Kidney (tissue), 13 donors: ENCODE measurements at regions not wholly inside any gene's neighbourhood (a gene's known extent, or its start where the extent isn't known, plus 50 kb on each side); places are given as distances from the start of the nearest gene placed in this dataset.
"Not testable (repeated sequence)": the region's sequence is repeated elsewhere in the genome, so short reads cannot be mapped to it uniquely, and the experiment has no call there.

Experiments used
- DNase-seq, 5 donors: peaks; one replicate each; pipeline ENCODE4 v3.0.0-alpha.2; 2013 to 2020
- FAIRE-seq: peaks from 2 replicates; lab custom pipeline; 2012; peaks lifted over from hg19 to GRCh38; lab: Jason Lieb, UNC
- H3K27ac ChIP-seq, 2 donors: one replicate each; pipeline ENCODE4 v1.7.0; 2013; ENCODE audit warnings: low read depth in 2 of 2, low read length in 2 of 2, inconsistent platforms in 1 of 2
- H3K27me3 ChIP-seq: one replicate; pipeline ENCODE4 v1.7.1; 2013; ENCODE audit warnings: low read length, inconsistent platforms; ENCODE audit not compliant: control insufficient read depth, insufficient read depth
- H3K36me3 ChIP-seq, 3 donors: one replicate each; pipeline versions ENCODE4 v1.7.0 to v1.7.1; 2013; ENCODE audit warnings: low read length in 3 of 3, control low read depth in 1 of 3, inconsistent platforms in 1 of 3; ENCODE audit not compliant: insufficient read depth in 3 of 3, control insufficient read depth in 2 of 3
- H3K4me1 ChIP-seq, 3 donors: one replicate each; pipeline versions ENCODE4 v1.7.0 to v1.7.1; 2013; ENCODE audit warnings: low read length in 3 of 3, inconsistent platforms in 1 of 3, low read depth in 1 of 3; ENCODE audit not compliant: control insufficient read depth in 2 of 3, insufficient read depth in 2 of 3
- H3K4me3 ChIP-seq, 3 donors: one replicate each; pipeline versions ENCODE4 v1.7.0 to v1.8.1; 2013; ENCODE audit warnings: low read length in 3 of 3, control low read depth in 1 of 3, inconsistent platforms in 1 of 3
- H3K9ac ChIP-seq, 3 donors: one replicate each; pipeline versions ENCODE4 v1.7.0 to v1.7.1; 2013; ENCODE audit warnings: low read length in 3 of 3, control low read depth in 1 of 3, inconsistent platforms in 1 of 3
- H3K9me3 ChIP-seq, 3 donors: one replicate each; pipeline versions ENCODE4 v1.7.0 to v1.7.1; 2013; ENCODE audit warnings: low read length in 3 of 3, control low read depth in 1 of 3, inconsistent platforms in 1 of 3; ENCODE audit not compliant: control insufficient read depth in 2 of 3, insufficient read depth in 1 of 3
- intact Hi-C: fragments of 100-400 bp; cut with DNase I; formaldehyde crosslinking; loops from one replicate; pipeline ENCODE4 v1.11.1; 2022
- TF ChIP-seq, protein P1 (sequence below): IDR thresholded peaks from 3 replicates; pipeline ENCODE4 v1.5.1; 2012; ENCODE audit warnings: mild to moderate bottlenecking, moderate library complexity, borderline replicate concordance; ENCODE audit not compliant: insufficient read depth; ENCODE audit errors: extremely low read depth
- donor health status: control.
- donor health status: control.
- donor health status: control.
- donor health status: control.
- donor health status: control.
- donor health status: DM: yes; HTN: yes; CAD: no.
- donor health status: Normal renal cell carcinoma (clear cell type).

DNA sequence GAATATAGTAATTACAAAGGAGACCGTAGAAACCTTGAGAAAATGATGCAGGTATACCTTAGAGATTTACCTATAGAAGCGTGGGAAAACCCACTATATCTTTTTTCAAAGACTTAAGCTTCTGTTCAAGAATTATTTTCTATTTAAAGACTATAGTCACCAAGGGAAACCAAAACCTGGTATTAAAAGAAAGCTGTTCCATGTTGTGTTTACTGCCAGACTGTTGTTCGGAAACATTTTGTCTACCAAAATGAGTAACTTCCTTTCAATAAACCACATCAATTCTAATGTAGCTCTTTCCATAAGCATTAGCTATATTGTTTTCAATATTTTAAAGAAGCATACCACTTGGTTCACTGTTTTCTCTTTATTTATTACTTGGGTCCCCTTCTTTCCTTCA lies 182.9 kb upstream of the SLITRK6 start:
- FAIRE-seq (no peak), DNase-seq (no peak)
- H3K4me3 ChIP-seq, result no peak overlapping the region
- H3K9ac ChIP-seq, result no peak overlapping the region
- H3K27me3 ChIP-seq, result no peaks in the 10 kb centered on the region
- no peak overlapping the region for H3K27ac ChIP-seq
- no peaks in the 10 kb centered on the region for H3K36me3 ChIP-seq
- intact Hi-C loops, result no loop called here
- no peaks in the 10 kb centered on the region for H3K4me1 ChIP-seq
- no peaks in the 10 kb centered on the region for H3K9me3 ChIP-seq
- TF ChIP-seq, protein P1, sequence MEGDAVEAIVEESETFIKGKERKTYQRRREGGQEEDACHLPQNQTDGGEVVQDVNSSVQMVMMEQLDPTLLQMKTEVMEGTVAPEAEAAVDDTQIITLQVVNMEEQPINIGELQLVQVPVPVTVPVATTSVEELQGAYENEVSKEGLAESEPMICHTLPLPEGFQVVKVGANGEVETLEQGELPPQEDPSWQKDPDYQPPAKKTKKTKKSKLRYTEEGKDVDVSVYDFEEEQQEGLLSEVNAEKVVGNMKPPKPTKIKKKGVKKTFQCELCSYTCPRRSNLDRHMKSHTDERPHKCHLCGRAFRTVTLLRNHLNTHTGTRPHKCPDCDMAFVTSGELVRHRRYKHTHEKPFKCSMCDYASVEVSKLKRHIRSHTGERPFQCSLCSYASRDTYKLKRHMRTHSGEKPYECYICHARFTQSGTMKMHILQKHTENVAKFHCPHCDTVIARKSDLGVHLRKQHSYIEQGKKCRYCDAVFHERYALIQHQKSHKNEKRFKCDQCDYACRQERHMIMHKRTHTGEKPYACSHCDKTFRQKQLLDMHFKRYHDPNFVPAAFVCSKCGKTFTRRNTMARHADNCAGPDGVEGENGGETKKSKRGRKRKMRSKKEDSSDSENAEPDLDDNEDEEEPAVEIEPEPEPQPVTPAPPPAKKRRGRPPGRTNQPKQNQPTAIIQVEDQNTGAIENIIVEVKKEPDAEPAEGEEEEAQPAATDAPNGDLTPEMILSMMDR, result no peak

DNA sequence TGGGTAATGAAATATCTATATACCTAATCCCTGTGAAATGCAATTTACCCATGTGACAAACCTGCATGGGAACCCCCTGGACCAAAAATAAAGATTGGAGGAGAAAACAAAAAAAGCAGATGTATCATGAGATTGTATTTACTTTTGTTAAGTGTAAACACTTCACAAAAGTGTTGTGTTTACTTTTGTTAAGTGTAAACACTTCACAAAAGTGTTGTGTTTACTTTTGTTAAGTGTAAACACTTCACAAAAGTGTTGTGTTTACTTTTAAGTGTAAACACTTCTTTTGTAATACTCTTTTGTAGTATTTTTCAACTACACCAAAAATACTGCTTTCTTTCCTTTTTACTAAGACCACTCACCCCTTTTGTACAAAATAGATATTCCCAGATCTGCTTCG lies 181.2 kb upstream of the SLITRK6 start:
- H3K27ac ChIP-seq, H3K27me3 ChIP-seq, H3K36me3 ChIP-seq, FAIRE-seq, H3K9ac ChIP-seq, H3K4me1 ChIP-seq, DNase-seq, H3K4me3 ChIP-seq, H3K9me3 ChIP-seq, intact Hi-C loops: not testable (repeated sequence)

GRCh38 chr13:85976242-85976641 lies 177.0 kb upstream of the SLITRK6 start:
- no peak for FAIRE-seq
- intact Hi-C loops, result no loop called here
- Histone ChIP-seq H3K9me3 (no peaks in the 10 kb centered on the region), H3K27me3 (no peaks in the 10 kb centered on the region), H3K9ac (no peak overlapping the region), H3K4me1 (no peaks in the 10 kb centered on the region), H3K36me3 (no peaks in the 10 kb centered on the region), H3K4me3 (no peak overlapping the region), H3K27ac (no peak overlapping the region)
- no peak for DNase-seq
- TF ChIP-seq, protein P1, result no peak

GRCh38 chr13:85974608-85975366 lies 175.6 kb upstream of the SLITRK6 start:
- no peak overlapping the region for H3K4me3 ChIP-seq
- no peak overlapping the region for H3K27ac ChIP-seq
- H3K27me3 ChIP-seq, result no peaks in the 10 kb centered on the region
- H3K9me3 ChIP-seq, result no peaks in the 10 kb centered on the region
- DNase-seq, result no peak
- intact Hi-C loops, result no loop called here
- no peak for FAIRE-seq
- H3K9ac ChIP-seq, result no peak overlapping the region
- TF ChIP-seq, protein P1, result no peak
- H3K4me1 ChIP-seq, result no peaks in the 10 kb centered on the region
- H3K36me3 ChIP-seq, result no peaks in the 10 kb centered on the region
